ENCODE measurements at regions not wholly inside any gene's neighbourhood (a gene's known extent, or its start where the extent isn't known, plus 50 kb on each side); places are given as distances from the start of the nearest gene placed in this dataset.
"Not testable (repeated sequence)": the region's sequence is repeated elsewhere in the genome, so short reads cannot be mapped to it uniquely, and the experiment has no call there.

- intact Hi-C loops (cut with DNase I) = no loop called here
- no peak for DNase-seq (ENCODE audit: missing footprints)
- no peak for ATAC-seq
Measured at GRCh38 chr5:159801303-159801702, 115.0 kb upstream of the ADRA1B start.

GRCh38 chr5:159802661-159803060 lies 113.6 kb upstream of the ADRA1B start:
- DNase-seq (ENCODE audit: missing footprints) (no peak), ATAC-seq (no peak)
- intact Hi-C loops (cut with DNase I) = no loop called here

- intact Hi-C loops (cut with DNase I) = no loop called here
- no peak for DNase-seq (ENCODE audit: missing footprints)
- ATAC-seq = no peak
Measured at GRCh38 chr5:159804121-159804520, 112.2 kb upstream of the ADRA1B start.

DNA sequence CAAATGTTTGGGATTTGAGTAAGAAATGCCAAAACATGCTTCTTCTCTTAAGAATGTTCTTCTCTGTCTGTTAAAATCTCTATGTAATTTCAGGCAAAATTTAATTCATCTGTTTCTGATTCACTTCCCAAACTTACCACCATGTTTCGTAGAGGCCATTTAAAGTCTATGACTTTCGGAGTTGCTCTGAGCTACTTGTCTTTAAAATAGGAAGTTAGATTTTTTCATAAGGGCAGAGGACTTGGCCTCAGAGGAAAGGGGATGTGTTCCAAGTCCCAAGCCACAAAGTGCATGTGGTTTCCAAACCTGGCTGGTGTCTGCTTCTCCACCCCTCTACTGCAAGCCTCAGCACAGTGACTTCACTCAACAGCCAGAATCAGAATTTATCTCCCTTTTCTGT lies 111.3 kb upstream of the ADRA1B start:
- ATAC-seq (peak; percentile 96), DNase-seq (ENCODE audit: missing footprints) (no peak)
- intact Hi-C loops (cut with DNase I) = no loop called here

GRCh38 chr5:159807135-159807534 lies 109.1 kb upstream of the ADRA1B start:
- intact Hi-C loops (cut with DNase I); ATAC-seq: not testable (repeated sequence)

DNA sequence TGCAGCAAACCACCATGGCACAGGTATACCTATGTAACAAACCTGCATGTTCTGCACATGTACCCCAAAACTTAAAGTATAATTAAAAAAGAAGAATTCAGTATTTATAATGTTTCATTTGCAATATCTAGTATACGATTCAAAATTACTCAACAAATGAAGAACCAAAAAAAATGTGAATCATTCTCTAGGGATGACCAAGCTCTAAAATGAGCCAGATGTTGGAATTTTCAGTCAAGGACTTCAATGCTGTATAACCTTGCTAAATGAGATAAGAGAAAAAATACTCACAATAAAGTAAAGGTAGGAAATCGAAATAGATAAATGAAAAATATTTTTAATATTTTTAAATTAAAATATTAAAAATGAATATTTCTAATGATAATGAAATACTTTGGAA lies 108.7 kb upstream of the ADRA1B start:
- ATAC-seq (no peak), DNase-seq (ENCODE audit: missing footprints) (no peak)
- intact Hi-C loops (cut with DNase I) = no loop called here

More at GRCh38 chr5:159807135-159807534, 109.1 kb upstream of the ADRA1B start:
- not testable (repeated sequence) for DNase-seq (ENCODE audit: missing footprints)

DNA sequence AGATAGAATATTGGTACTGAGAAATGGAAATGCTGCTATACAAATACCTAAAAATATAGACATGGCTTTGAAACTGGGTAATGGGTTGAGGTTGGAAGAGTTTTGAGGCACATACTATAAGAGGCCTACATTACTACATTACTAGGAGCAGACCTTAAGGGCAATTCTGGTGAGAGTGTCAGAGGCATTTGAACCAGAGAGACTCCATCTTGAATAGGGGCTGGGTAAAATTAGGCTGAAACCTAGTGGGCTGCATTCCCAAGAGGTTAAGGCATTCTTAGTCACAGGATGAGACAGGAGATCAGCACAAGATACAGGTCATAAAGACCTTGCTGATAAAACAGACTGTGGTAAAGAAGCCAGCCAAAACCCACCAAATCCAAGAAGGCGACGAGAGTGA lies 104.6 kb upstream of the ADRA1B start:
- ATAC-seq = no peak
- intact Hi-C loops (cut with DNase I) = no loop called here
- no peak for DNase-seq (ENCODE audit: missing footprints)

DNA sequence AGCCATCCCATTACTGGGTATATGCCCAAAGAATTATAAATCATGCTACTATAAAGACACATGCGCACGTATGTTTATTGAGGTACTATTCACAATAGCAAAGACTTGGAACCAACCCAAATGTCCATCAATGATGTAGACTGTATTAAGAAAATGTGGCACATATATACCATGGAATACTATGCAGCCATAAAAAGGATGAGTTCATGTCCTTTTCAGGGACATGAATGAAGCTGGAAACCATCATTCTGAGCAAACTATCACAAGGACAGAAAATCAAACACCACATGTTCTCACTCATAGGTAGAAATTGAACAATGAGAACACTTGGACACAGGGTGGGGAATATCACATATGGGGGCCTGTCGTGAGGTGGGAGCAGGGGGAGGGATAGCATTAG lies 103.5 kb upstream of the ADRA1B start:
- ATAC-seq; DNase-seq (ENCODE audit: missing footprints); intact Hi-C loops (cut with DNase I): not testable (repeated sequence)

DNA sequence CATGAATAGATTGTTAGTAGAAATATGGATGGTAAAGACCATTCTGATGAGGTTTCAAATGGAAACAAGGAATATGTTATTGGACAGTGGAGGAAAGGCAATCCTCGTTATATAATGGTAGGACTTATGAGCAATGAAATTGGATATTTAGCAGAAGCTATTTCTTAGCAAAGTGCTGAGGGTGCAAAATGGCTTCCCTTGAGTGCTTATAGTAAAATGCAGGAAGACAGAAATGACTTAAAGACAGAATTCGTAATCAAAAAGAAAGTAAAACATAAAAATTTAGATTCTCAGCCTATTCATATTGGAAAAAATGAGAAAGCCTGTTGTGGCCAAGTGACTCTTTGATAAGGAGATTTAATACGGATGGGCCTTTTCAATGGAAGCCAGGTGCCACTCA lies 102.1 kb upstream of the ADRA1B start:
- ATAC-seq = no peak
- intact Hi-C loops (cut with DNase I) = no loop called here
- DNase-seq (ENCODE audit: missing footprints) = no peak

DNA sequence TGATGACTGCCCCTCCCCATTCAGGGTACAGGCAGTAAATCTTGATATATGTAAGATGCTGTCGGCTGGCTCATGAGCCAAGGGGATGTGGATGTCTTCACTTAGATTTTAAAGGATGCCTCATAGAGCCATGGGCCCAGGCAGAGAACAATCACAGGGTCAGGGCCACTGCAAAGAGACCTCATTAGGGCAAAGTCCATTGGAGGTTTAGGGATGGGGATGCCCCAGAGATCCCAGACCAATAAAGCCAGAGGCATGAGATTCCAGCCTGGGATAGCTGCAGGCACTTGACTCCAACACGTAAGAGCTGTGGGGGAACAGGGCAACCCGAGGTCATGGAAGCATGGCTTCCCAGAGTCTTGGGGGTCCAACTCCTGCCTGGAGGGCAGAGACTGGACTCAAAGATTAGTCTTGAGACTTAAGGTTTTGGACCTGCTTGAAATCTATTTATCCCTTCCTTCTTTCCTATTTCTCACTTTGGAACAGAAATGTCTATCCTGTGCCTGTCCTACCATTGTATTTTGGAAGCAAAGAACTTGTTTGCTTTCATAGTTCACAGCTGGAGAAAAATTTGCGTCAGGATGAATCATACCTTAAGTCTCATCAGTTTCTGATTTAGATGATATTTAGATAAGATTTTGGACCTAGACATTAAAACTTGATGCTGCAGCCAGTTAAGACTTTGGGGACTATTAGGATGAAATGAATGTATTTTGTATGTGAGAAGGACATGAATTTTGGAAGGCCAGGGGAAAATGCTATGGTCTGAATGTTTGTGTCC lies 101.3 kb upstream of the ADRA1B start:
- intact Hi-C loops (cut with DNase I) = no loop called here
- ATAC-seq = no peak
- no peak for DNase-seq (ENCODE audit: missing footprints)

GRCh38 chr5:159817262-159818029 lies 98.8 kb upstream of the ADRA1B start:
- no peak for DNase-seq (ENCODE audit: missing footprints)
- intact Hi-C loops (cut with DNase I) = no loop called here
- ATAC-seq = no peak

- DNase-seq (ENCODE audit: missing footprints) (peak; percentile 78), ATAC-seq (peak; percentile 96)
- intact Hi-C loops (cut with DNase I) = loop anchor here (5.0 kb wide), 1 partner anchor 38 kb away; no protein-coding TSS in a partner anchor
Measured at GRCh38 chr5:159819591-159820411, 96.5 kb upstream of the ADRA1B start.

DNA sequence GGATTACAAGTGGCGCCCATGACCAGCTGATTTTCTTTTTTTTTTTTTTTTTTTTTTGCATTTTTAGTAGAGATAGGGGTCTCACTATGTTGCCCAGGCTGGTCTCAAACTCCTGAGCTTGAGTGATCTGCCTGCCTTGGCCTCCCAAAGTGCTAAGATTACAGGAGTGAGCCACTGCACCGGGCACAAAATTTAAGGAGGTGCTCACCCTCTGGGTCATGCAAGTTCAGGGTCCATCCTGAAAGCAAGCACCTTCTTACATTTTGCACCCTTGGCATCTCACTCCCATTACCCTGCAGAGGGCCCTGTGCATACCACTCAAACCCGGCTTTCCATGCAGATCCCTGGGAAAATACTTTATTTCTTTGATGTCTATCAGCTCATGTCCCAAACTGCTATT lies 95.6 kb upstream of the ADRA1B start:
- ATAC-seq = no peak
- no peak for DNase-seq (ENCODE audit: missing footprints)

DNA sequence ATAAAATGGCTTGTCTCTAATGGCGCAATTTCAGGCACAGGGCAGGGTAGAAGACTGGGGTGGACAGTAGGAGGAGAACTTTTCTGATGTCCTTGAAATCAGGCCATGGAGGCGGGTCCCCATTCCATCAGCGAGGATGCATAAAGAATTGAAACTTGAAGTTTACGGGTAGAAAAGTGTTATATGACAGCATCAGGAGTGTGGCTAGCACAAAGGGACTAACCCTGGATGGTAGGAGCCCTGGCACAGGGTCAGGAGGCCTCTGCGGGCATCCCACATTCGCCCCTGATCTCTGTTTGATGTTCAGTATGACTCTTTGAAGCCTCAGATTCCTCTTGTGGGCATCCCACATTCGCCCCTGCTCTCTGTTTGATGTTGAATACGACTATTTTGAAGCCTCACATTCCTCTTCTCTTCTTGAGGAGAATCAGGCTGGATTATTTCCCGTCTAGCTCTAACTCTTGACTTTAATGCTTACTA lies 94.8 kb upstream of the ADRA1B start:
- intact Hi-C loops (cut with DNase I) = loop anchor here (5.0 kb wide), 1 partner anchor 36 kb away; no protein-coding TSS in a partner anchor
- ATAC-seq (no peak), DNase-seq (ENCODE audit: missing footprints) (no peak)

More for the DNA sequence above, 95.6 kb upstream of the ADRA1B start:
- intact Hi-C loops (cut with DNase I) = loop anchor here (5.0 kb wide), 1 partner anchor 37 kb away; no protein-coding TSS in a partner anchor

- DNase-seq (ENCODE audit: missing footprints) = no peak
- intact Hi-C loops (cut with DNase I) = loop anchor here (5.0 kb wide), 1 partner anchor 33 kb away; no protein-coding TSS in a partner anchor
- ATAC-seq = no peak
Measured at GRCh38 chr5:159824188-159825161, 91.8 kb upstream of the ADRA1B start.

DNA sequence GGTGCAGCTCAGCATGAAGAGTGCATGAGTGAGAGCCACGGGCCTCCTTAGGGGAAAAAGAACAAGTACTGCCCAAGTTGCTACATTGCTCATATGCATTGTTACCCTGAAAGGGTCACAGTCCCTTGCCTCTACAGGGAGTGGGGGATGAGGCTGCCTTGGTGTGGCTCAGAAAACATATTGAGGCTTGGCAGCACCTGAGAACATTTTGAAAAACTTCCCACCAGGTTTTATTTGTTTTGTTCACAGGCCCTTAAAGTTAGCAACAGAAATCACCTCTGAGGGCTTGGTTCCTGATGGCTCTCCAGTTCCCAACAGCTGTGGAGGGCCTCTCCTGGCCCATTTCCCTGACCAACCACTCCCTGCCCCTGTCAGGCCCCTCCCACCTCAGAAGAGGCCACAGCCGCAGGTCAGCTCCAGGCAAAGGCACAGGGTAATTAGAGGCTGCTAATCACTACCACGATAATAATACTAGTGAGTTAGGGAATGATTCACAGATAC lies 90.7 kb upstream of the ADRA1B start:
- intact Hi-C loops (cut with DNase I) = no loop called here
- ATAC-seq = peak; percentile 54
- no peak for DNase-seq (ENCODE audit: missing footprints)

- ATAC-seq (peak; percentile 27), DNase-seq (ENCODE audit: missing footprints) (no peak)
- intact Hi-C loops (cut with DNase I) = no loop called here
Measured at GRCh38 chr5:159826351-159827214, 89.7 kb upstream of the ADRA1B start.
